ENCODE measurements at regions not wholly inside any gene's neighbourhood (a gene's known extent, or its start where the extent isn't known, plus 50 kb on each side); places are given as distances from the start of the nearest gene placed in this dataset.

DNA sequence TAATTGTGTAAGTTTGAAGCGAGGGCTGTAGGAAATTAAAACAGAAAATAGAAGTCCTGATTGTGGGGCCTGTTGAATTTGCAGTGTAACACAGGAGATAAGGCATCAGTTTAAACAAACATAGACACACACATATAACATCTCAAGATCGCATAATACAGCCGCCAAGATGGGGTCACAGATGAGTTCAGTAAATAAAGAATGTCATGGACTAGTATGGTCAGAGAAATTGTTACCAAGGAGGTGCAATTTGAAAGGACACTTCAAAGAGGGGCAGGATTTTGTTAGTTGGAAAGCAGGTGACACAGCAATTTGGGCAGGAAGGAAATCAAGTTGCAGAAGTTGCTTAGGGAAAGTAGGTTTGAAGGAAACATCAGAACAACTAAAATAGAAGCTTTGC lies 450.0 kb downstream of the USP25 start:
- no peak for DNase-seq (ENCODE audit: low read depth)

DNA sequence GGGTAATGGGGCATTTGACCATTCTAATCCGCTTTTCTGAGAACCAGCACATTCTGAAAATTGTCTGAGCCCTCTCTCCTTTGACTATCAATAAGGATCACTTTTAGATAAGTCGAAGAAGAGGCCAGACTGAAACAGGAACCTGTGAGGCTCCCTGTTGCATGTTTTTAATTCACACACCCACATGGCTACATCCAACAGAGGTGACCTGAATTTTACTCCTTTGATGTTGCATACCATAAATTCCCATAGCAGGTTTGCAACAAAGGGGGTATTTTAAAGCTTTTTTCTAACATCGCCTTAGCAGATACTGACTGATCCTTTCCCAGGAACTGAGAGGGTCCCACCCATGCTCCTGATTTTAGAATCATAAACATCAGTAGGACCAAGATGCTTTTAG lies 450.8 kb downstream of the USP25 start:
- no peak for DNase-seq (ENCODE audit: low read depth)

DNA sequence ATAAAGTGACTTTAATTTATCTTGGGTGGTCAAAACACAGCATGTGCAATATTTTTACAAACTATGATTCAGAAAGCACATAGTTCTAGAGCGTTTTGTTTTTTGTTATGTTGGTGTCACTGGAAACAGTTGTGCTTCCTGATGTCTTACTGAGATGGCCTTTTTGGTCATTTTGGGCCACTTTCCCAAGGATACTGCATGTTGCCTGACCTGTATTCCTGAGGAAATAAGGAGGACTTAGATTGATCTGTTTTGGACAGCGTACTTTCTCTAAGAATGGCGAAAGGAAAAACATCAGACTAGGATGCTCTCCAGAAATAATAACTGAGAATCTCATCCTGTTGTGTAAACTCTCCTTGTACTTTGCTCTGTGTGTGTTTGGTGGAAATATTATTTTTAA lies 451.2 kb downstream of the USP25 start:
- no peak for DNase-seq (ENCODE audit: low read depth)

GRCh38 chr21:16185766-16186165 lies 456.0 kb downstream of the USP25 start:
- no peak for DNase-seq (ENCODE audit: low read depth)

DNA sequence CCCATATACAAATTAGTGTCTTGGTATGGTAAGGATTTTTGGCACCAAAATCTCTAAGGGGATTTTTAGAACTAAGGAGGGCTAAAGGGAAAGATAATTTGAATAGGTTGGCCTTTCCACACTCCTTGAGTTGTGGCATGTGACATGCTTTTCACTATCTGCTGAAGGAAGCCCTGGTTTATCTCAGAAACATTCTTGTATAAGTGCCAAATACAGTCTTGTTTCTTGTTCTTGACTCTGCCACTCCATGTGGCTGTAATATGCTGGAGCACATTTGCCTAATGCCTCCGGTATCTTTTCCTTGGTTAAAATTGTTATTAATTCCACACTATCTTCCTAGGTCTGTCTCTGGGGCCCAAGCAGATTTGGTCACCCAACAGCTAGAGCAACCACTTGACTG lies 457.0 kb downstream of the USP25 start:
- no peak for DNase-seq (ENCODE audit: low read depth)

DNA sequence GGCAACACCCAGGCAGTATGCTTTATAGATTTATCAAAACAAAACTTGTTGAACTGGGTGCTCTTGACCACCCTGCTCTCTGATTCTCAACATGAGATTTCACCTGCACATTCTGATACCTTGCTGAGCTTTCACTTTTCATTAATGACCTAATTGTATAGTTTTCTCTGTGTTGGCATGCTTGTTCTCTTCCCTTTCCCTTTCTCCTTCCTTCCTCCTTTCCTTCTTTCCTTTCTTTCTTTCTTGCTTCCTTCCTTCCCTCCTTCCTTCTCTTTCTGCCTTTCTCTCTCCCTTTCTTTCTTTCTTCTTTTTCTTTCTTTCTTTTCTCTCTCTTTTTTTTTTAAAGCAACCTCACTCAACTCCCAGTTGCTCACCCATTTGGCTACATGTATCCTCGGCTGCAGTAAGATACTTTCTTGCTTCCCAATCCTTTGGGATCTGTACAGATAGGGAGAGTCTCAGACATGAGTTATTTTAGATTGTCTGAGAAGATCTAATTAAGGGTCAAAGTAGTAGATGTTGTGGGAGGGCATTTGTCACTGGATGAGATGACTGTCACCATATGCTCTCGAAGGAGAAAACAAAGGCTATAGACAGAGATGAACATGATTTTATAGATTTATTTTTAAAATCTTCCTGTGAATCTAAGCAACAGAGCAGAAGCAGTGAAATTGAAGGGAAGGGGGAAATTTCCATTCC lies 458.0 kb downstream of the USP25 start:
- DNase-seq (ENCODE audit: low read depth) = no peak

GRCh38 chr21:16192902-16193301 lies 463.1 kb downstream of the USP25 start:
- no peak for DNase-seq (ENCODE audit: low read depth)

DNA sequence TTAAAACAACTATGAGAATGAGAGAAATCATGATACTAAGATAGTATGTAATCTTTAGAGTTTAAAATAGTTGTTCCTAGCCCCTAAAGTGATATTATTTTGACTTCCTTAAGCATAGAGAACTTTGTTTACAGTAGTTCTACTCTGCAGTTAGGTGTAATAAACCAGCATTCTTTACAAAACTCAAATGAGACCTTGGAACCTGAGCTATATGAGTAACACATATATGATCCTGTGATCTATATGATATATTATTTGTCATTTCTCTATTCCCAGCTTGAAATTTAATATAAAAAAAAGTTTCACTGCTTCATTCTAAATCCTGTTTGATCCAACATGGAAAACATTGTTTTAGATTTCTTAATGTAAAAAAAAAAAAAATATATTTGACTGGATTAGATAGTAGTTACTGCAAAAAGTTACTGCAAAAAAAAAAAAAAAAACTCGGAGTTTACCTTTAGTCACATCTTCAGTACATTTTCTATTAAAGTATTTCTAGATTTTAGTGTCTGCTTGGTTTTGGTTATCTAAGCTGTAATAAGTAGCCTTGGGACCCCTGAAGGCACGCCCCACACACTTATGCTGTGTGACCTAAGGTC lies 463.8 kb downstream of the USP25 start:
- no peak for DNase-seq (ENCODE audit: low read depth)

GRCh38 chr21:16194095-16194787 lies 464.5 kb downstream of the USP25 start:
- no peak for DNase-seq (ENCODE audit: low read depth)

- DNase-seq (ENCODE audit: low read depth) = no peak
These were observed 465.2 kb downstream of the USP25 start for GRCh38 chr21:16194788-16195537.

- no peak for DNase-seq (ENCODE audit: low read depth)
These were observed 465.7 kb downstream of the USP25 start for GRCh38 chr21:16195538-16195910.

DNA sequence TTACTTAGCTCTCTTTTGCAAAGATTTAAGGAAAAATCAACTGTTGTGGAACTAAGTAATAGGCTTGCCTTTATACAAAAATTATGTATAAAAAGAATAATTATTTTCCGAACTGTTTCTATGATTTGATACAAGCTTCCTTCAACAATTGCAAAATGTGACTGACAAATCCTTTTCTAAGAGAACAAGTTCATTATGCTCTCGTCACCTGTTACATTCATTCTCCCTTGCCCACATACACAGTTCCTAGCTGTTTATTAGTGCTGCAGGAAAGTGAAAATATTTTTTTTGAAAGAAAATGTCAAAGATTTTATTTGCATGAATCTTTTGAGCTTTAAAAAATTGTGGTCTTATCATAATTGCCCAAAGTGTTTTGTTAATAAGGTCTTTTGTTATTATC lies 466.2 kb downstream of the USP25 start:
- no peak for DNase-seq (ENCODE audit: low read depth)

GRCh38 chr21:16198546-16198945 lies 468.8 kb downstream of the USP25 start:
- DNase-seq (ENCODE audit: low read depth) = no peak

DNA sequence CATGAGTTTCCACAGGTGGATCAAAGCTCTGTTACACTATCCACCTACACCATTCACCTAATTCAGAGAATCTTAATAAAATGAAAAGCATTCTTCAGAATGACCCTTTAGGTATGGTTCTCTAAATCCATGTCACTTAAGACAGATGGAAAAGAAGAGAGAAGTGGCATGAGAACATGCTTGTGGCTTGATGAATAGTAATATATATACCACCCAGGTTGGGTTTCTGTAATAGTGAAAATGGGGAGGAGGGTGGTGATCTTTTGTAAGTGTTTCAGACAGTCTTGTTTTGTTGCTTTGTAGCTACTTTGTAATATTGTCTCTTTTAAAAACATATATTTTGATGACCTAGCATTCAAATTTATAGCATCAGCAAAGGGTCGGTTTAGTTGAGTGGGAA lies 469.8 kb downstream of the USP25 start:
- no peak for DNase-seq (ENCODE audit: low read depth)

DNA sequence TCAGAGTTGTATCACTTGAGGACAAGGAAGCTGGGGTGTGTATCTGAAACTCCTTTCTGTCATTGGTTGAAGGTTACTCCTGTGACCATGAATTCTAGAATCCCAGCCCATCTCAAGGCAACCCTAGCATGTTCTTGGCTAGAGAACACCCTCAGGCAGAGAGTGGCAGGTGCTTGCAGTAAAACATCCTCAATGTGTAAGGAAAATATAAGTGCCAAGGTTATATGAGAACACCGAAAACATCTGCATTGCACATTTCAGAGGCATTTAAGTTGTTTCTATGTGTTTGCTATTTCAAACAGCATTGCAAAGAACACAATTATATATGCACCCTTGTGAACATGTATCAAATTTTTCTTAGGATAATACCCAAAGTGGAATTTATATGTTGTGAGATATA lies 471.9 kb downstream of the USP25 start:
- no peak for DNase-seq (ENCODE audit: low read depth)

GRCh38 chr21:16205527-16205926 lies 475.7 kb downstream of the USP25 start:
- no peak for DNase-seq (ENCODE audit: low read depth)

GRCh38 chr21:16211339-16212303 lies 481.8 kb downstream of the USP25 start:
- DNase-seq (ENCODE audit: low read depth) = no peak

GRCh38 chr21:16213518-16213917 lies 483.7 kb downstream of the USP25 start:
- no peak for DNase-seq (ENCODE audit: low read depth)

DNA sequence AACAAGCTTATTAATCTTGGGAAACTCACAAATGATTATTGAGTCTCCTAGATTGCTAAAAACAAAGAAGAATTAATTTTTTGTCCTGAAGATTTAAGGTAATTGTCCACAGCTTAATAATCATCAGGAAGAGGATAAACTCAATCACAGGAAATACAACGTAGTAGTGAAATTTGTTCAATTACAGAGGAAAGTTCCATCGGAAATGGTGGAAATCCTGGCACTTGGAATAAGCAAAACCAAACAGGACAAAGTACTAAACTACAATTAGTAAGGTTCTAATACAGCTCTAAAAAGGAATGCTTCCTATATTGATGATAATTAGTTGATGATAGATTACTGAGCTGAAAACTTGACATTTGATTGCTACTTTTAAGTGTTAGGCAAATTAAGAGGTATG lies 485.4 kb downstream of the USP25 start:
- DNase-seq (ENCODE audit: low read depth) = no peak

- DNase-seq (ENCODE audit: low read depth) = no peak
These were observed 485.9 kb downstream of the USP25 start for GRCh38 chr21:16215663-16216183.

DNA sequence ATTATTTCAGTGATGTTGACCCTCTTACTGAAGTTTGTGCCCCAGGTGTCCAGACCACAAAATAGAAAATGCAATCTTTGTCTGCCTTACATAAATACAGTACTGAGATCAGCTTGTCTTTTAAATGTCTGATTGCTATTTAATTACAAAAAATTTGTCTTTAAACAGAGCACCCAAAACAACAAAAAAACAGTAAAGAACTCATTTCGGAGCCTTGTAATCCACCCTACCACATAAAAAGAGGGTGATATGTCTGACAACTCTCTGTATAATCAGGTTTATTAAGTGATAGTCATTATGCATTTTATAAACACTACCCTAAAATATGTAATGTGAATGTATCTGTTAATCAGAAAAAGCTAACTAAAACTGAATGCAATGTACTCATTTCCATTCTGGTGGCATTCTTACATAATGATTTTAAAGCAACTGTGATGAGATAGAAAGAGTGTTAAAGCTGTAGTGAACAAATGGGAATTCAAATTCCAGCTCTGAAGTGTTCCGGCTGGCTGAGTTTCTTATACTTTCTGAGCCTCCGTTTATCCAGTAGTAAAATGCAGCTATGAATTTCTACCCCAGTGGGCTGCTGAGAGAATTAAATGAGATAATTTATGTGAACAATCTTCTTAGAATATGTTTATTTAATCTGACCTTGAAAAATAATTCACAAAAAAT lies 486.6 kb downstream of the USP25 start:
- no peak for DNase-seq (ENCODE audit: low read depth)

Measured in forelimb muscle (tissue), 1 donor.